Stromal cell of bone marrow (primary cell): ENCODE measurements at regions not wholly inside any gene's neighbourhood (a gene's known extent, or its start where the extent isn't known, plus 50 kb on each side); places are given as distances from the start of the nearest gene placed in this dataset.

ENCODE experiments used
- DNase-seq: peaks from one replicate; pipeline ENCODE4 v3.0.0-alpha.2; 2012; ENCODE audit warnings: low read depth

GRCh38 chr6:90967471-90967870 lies 380.6 kb upstream of the MAP3K7 start:
- no peak for DNase-seq

GRCh38 chr6:90960324-90960723 lies 373.5 kb upstream of the MAP3K7 start:
- DNase-seq: no peak

- no peak for DNase-seq
Observed at GRCh38 chr6:90955246-90955645, 368.4 kb upstream of the MAP3K7 start.

- DNase-seq: no peak
Observed at GRCh38 chr6:90953405-90954161, 366.7 kb upstream of the MAP3K7 start.

DNA sequence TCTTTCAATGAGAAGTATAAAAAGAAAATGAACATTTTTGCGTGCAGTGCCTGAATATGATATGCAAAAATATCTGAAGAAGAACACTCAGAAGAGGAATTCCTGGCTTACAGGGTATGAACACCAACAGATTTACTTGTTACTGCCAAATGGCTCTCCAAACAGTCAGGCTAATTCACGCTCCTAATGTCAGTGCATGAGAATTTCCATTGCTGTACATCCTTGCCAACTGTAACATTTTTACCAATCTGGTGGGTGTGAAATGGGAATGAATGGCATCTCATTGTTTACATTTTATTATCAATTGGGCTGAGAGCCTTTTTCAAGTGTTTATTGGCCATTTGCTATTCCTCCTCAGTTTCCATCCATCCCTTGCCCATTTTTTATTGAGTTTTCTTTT lies 365.3 kb upstream of the MAP3K7 start:
- DNase-seq: no peak

DNA sequence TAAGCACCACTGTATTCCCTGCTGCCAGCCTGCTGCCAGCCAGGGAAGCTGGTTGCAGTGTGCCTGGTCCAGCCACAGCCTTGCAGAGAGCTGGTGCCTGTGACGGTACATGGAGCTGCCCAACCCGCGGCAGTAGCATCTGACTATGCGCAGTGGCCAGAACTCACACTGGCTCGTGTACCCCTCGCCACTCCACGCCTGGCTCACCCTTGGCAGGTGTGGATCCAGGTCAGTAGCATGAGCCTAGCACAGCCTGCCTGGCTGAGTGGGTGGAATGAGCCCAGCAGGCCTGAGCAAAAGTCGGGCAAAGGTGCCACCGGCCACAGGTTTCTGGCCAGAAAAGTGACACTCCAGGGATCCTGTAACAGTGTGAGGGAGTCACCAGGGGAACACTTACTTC lies 361.7 kb upstream of the MAP3K7 start:
- DNase-seq: no peak

DNA sequence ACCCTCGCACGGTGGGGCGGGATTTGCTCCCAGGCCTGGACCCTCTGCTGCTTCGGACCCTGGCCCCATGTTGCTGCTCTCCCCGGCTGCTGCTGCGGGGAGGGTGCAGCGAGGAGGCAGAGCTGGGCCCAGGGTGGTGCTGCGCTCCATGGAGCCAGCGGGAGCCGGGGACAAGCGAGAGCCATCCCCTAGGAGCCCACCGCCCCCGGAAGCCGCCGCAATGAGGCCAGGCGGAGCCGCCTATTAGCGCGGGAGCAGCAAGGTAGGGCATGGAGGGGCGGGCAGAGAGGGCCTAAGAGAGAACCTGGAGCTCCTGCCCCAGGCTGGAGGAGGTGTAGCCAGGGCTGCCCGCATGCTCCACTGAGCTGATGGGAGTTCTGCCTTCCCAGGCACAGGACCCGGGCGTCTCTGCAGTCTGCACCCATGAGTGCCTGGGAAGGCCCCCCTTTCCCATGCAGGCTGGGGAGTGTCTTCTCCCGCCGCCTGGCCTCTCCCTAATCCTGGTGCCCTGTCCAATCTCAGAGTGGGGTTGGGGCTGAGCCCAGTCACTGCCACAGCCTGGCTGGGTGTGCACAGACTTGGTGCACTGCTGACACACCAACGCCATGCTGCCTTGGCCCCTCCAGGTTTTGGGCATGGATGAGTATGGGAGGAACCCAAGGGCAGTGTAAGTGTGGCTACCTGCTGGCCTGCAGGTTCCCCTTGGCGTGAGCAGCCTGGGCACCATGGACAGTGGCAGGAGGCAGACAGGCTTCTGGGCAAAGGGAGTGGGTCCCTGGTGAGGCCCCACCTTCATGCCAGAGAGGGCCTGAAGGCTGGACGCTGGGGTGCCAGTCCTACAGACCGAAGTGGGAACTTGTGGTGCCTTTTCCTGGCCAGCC lies 360.6 kb upstream of the MAP3K7 start:
- no peak for DNase-seq

GRCh38 chr6:90941885-90942284 lies 355.0 kb upstream of the MAP3K7 start:
- DNase-seq: no peak

DNA sequence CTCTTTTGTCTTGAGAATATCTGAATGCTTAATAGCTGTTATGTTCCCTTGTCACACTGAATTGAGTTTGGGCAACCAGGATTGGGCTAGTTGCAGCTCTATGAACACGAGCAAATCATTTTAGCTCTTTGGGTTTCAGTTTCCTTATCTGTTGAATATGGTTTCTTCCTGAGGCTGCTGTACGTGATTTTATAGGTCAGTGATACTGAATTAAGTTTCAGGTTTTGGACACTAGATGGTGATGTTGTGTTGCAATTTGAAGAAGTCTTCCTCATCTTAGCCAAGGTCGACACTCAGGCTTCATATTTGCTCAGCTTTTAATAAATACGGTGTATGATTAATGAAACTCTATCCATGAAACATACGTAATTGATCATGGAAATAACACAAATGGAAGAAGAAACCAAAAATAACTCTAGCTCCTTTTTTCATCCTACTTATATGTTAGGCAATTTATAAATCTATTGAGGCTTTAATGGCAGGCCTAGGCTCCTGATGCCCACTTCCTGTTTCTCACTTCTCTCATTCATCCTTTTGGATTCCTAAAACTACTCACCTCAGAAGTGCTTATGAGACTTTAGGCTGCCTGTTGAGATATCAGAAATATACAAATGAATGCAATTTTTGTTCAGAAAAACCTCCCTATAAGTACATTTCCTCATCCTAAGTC lies 354.1 kb upstream of the MAP3K7 start:
- DNase-seq: peak; percentile 22

DNA sequence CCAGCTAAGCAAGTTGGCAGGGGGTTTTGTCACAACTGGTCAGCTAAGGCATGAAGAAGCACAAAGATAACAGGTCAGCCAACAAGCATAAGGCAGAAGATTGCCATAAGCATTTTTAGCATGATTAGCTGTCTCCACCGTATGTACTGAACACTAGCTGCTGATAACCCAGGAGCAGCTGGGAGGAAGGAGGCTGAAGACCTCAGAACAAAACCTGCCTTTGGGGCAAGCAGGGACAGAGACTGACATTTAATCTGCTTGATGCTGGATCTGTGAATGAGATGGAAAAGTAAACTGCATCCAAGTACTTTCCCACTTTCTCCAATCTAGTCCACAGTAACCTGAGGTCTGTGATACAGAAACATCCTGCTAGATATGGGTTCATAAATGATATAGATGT lies 353.0 kb upstream of the MAP3K7 start:
- DNase-seq: no peak

DNA sequence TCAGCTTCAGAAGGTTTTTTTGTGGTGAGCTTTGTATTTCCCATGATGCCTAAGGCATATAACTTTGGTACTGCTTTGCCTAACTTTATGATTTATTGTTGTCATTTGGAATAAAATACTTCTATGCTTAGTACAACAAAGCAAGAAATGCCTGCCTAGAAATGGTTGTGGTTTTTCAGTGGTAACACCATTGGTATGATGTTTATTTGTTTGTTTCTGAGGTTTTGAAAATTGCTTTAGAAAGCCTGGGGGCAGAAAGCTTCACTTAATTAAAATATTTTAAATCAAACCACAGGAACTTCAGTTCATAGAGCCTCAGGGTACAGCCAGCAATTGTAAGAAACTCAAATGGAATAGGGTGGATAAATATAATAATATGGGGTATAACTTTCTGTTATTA lies 351.2 kb upstream of the MAP3K7 start:
- no peak for DNase-seq

GRCh38 chr6:90936286-90936685 lies 349.4 kb upstream of the MAP3K7 start:
- no peak for DNase-seq

- no peak for DNase-seq
Observed at GRCh38 chr6:90934966-90935365, 348.1 kb upstream of the MAP3K7 start.

DNA sequence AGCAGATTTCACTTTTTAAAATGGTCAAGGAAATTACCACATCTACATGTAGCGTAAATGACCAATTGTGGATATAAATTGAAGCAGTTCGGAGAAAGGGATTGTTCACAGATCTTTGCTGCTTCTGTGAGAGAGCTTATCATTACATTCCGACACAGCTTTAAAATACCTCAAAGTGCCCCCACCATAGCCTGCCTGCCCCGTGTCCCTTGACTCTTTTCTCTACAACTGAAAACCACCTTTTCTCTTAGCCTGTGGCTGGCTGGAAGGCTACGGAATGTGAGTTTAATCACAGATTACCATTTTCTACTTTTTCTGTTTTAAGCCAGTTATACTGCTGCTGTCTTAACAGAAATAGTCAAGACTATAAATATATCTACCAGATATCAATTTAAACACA lies 347.2 kb upstream of the MAP3K7 start:
- no peak for DNase-seq

DNA sequence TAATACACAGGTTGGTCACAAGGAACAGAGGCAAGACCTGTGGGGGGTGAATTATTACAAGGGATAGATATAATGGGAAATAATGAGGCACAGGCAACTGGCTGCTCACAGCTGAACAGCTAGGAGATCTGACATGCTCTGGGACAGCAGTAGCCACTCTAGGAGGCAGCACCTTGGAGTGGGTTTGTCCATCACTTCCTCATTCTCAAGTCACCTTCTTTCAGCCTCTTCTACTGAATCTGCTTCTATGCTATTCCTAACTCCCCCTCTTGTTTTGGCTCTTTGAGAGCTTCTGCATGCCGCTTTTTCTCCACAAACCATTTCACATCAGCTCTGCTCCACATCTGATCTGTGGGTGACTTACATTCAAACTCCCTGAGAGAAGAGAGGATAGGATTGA lies 345.5 kb upstream of the MAP3K7 start:
- DNase-seq: no peak

GRCh38 chr6:90928051-90928450 lies 341.2 kb upstream of the MAP3K7 start:
- no peak for DNase-seq

DNA sequence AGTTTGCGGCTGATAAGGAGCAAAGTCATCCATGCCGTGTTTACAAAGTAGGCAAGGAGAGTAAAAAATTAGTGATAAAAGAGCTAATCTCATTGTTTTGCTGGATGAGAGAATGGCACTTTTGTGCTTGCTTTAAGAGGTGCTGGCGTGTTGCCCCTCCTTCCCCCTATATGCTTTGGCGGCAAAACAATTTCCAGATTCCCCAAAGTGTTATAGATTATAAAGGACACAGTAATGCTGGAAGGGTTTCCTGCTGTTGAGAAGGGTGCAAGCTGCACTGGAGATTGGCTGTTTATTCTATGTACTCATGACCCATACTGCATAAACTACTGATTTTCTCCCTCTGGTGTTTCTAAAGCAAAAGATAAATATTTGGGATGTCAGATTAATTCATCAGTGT lies 338.9 kb upstream of the MAP3K7 start:
- DNase-seq: no peak

DNA sequence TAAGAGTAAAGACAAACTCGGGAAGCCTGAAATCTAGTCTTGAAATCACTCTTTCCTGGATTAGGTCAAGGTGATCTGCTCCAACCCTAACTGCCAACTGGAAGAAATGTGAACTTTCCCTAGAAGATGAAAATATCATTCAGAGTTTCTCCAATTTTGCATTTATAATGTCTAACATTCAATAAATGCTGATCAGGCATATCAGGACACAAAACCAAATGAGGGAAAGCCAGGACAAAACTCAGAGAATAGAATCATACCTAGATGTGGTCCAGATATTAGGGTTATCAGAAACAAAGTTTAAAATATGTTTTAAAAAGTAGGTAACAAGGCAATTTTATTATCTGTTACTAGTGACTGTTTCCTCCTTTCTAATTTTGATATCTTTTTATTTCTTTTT lies 335.5 kb upstream of the MAP3K7 start:
- DNase-seq: no peak

DNA sequence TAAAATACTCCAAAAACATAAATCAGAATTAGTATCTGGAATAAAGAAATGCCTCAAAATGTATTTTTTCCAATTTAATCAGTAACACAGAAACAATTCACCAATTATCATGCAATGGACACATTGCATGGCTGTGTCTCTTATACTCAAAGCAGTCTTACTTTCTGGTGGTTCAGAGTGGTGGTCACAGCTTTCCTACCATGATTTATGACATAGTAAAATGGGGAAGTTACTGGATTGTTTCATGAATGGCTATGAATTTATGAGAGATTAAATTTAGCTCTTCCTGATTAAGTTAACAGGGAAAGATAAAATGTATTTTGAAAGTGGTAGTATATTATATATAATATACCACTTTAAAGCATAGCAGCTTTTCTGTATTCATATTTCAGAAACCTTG lies 331.5 kb upstream of the MAP3K7 start:
- DNase-seq: no peak

DNA sequence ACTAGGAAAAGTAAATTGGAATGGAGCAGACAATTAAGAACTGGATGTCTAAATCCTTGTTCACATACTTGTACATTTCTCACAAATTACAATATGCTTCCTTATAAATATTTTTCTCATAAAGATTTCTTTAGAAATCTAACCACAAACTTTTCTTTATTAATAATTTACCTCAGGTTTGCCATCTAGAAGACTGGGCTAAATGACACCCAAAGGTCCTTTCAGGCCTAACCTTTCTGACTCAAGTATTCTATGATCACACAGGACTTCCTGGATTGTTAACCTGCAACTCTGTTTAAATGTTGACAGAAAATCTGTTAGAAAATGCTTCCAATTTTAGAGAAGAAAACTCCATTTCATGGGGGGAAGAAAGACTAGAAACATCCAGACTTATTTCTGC lies 330.5 kb upstream of the MAP3K7 start:
- no peak for DNase-seq

- no peak for DNase-seq
Observed at GRCh38 chr6:90916968-90917367, 330.1 kb upstream of the MAP3K7 start.

- no peak for DNase-seq
Observed at GRCh38 chr6:90915224-90915915, 328.5 kb upstream of the MAP3K7 start.
